Activated naive CD4-positive, alpha-beta T cell treated with anti-CD3 and anti-CD28 coated beads, Interleukin-2, amount 50 U/mL, for 24 hours (primary cell): ENCODE measurements at regions not wholly inside any gene's neighbourhood (a gene's known extent, or its start where the extent isn't known, plus 50 kb on each side); places are given as distances from the start of the nearest gene placed in this dataset.

Experiments
- H3K27ac Mint-ChIP-seq: one replicate; pipeline ENCODE4 v1.8.0; 2021; ENCODE audit warnings: mild to moderate bottlenecking, mixed read lengths
- H3K27me3 Mint-ChIP-seq: one replicate; pipeline ENCODE4 v1.8.0; 2021; ENCODE audit warnings: mixed read lengths
- H3K36me3 Mint-ChIP-seq: one replicate; pipeline ENCODE4 v1.8.0; 2021; ENCODE audit warnings: mixed read lengths
- H3K4me1 Mint-ChIP-seq: one replicate; pipeline ENCODE4 v1.8.0; 2021; ENCODE audit warnings: mixed read lengths
- H3K4me3 Mint-ChIP-seq: one replicate; pipeline ENCODE4 v1.8.0; 2021; ENCODE audit warnings: mild to moderate bottlenecking, mixed read lengths
- H3K9me3 Mint-ChIP-seq: one replicate; pipeline ENCODE4 v1.8.0; 2021; ENCODE audit warnings: mixed read lengths

- Mint-ChIP-seq H3K4me3 (no peak overlapping the region), H3K36me3 (no peaks in the 10 kb centered on the region), H3K4me1 (no peaks in the 10 kb centered on the region), H3K27me3 (peaks cover 2% of the 10 kb centered on the region), H3K9me3 (peaks cover 5% of the 10 kb centered on the region), H3K27ac (no peak overlapping the region)
These were observed 288.4 kb downstream of the MTRR start for GRCh38 chr5:8157320-8157822.

DNA sequence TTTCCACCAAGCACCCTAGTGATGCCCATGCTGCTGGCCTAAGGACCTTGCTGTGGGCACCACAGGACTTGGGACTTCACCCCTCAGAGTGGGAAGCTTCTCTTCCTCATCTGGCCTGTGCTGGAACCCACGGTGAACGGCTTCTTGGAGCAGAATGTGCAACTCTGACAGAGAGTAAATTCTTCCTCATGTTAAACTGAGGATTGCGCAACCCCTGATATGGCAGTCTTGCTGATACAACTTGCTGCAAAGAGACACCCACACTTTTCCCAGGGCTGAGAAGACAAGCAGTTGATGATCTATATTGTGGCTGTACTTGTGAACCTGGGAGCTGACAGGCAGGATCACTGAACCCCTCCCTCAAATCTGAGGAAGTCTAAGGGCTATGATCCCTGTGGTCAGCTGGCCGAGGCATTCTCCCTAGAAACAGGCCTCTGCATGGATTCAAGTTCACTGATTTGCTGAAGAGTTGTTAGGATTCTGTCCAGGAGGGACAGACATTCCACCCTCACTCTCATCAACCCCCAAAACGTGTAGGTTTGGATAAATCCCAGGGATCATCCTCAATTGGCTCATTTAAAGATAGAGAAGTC is 307.2 kb downstream of the MTRR start:
- H3K4me3 Mint-ChIP-seq, result no peak overlapping the region
- no peaks in the 10 kb centered on the region for H3K4me1 Mint-ChIP-seq
- no peaks in the 10 kb centered on the region for H3K27me3 Mint-ChIP-seq
- no peak overlapping the region for H3K27ac Mint-ChIP-seq
- no peaks in the 10 kb centered on the region for H3K36me3 Mint-ChIP-seq
- H3K9me3 Mint-ChIP-seq, result no peaks in the 10 kb centered on the region

DNA sequence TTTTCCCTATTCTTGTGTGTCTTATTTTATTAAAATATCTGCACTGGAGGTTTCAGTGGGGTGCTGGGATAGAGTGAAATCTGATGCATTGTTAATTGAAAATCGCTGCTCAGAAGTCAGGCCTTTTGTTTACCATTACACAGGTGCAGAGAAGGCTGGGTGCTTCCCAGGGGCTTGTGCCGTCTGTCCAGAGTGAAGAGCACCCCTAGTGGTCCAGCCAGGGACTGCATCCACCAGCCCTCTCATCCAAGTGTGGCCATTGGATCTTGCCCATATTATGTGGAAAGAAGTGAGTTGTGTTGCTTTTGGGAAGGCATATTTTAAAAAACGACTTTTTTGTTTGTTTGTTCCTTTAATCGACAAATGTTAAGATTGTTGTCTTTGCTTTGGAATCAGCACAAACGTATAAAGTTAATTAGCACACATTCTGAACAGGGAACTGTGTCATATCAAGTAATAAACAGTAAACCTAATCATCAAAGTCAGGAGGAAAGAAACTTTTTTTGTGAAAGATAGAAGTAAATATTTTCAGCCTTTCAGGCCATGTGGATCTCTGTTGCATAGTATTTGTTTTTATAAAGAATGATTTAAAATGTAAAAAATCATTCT is 315.6 kb downstream of the MTRR start:
- Mint-ChIP-seq H3K4me3 (no peak overlapping the region), H3K36me3 (no peaks in the 10 kb centered on the region), H3K4me1 (no peaks in the 10 kb centered on the region), H3K9me3 (no peaks in the 10 kb centered on the region), H3K27me3 (no peaks in the 10 kb centered on the region), H3K27ac (no peak overlapping the region)

DNA sequence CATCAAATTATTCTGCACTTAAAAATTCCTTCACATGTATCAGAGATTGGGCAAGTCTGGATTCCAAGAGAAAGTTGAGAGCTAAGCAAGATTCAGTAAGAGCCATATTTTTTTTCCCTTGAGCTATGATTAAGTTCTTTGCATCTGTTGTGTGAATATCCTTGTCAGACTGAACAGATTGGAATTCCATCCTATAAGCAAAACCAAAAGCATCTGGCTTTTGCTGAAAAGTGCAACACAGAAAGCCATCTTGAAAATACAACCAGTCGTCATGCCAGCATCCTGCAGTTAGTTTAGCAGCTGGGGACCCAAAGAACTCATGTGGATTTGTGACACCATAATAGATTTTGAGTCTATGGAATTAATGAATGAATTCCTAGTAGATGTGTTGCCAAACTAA is 316.9 kb downstream of the MTRR start:
- no peaks in the 10 kb centered on the region for H3K36me3 Mint-ChIP-seq
- H3K9me3 Mint-ChIP-seq, result no peaks in the 10 kb centered on the region
- no peak overlapping the region for H3K27ac Mint-ChIP-seq
- no peaks in the 10 kb centered on the region for H3K4me1 Mint-ChIP-seq
- H3K27me3 Mint-ChIP-seq, result no peaks in the 10 kb centered on the region
- H3K4me3 Mint-ChIP-seq, result no peak overlapping the region

DNA sequence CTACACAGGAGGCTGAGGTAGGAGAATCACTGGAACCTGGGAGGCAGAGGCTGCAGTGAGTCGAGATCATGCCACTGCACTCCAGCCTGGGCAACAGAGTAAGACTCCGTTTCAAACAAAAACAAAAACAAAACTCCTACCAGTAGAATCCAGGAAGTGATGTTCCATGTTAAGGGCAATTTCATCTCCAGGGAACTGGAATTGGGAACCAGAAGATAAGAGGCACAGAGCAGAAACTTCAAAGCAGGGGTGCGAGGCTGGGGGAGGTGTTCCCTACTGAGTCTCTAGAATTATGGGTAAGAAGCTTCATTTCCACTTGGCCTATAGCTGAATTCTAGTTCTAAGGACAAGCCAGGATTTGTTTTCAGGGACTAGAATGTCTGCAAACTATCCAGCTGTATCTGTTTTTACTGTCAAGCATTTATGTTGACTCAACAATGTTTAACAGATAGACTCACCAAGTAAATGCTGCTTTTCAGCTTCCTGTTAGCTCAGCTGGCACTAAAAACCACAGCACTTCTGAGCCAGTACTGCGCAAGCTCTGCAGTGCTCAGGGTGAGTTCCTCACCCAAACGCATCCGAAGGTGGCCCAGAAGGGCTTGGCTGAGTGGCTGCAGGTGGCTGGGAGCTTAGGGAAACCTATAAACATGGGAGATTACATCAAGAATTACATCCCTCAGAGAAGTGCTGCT is 320.1 kb downstream of the MTRR start:
- H3K9me3 Mint-ChIP-seq, result no peaks in the 10 kb centered on the region
- no peak overlapping the region for H3K27ac Mint-ChIP-seq
- no peaks in the 10 kb centered on the region for H3K36me3 Mint-ChIP-seq
- H3K4me1 Mint-ChIP-seq, result no peaks in the 10 kb centered on the region
- H3K27me3 Mint-ChIP-seq, result no peaks in the 10 kb centered on the region
- H3K4me3 Mint-ChIP-seq, result no peak overlapping the region

- Mint-ChIP-seq H3K4me1 (no peaks in the 10 kb centered on the region), H3K9me3 (no peaks in the 10 kb centered on the region), H3K36me3 (no peaks in the 10 kb centered on the region), H3K4me3 (no peak overlapping the region), H3K27me3 (no peaks in the 10 kb centered on the region), H3K27ac (no peak overlapping the region)
These were observed 323.9 kb downstream of the MTRR start for GRCh38 chr5:8192840-8193239.

DNA sequence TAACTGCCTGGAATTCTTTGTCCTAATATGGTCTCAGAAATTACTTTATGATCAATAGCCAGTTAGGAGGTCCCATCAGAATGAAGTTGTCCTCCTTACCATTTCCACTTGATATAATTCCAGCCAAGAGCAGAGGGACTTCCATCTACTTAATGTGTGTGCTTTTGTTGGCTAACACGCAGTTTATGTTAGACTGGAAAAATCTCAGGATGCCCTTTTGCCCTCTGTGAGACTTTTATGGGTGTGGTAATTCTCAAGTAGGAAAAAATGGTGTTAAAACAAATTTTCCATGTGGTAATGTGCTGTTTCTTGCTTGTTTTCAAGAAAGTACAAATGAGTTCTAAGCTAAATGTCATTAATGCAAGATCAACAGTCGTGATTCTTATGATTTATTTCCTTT is 327.1 kb downstream of the MTRR start:
- Mint-ChIP-seq H3K9me3 (no peaks in the 10 kb centered on the region), H3K27me3 (no peaks in the 10 kb centered on the region)

GRCh38 chr5:8208307-8208706 is 339.4 kb downstream of the MTRR start:
- H3K27me3 Mint-ChIP-seq, result no peaks in the 10 kb centered on the region
- no peak overlapping the region for H3K4me3 Mint-ChIP-seq
- no peaks in the 10 kb centered on the region for H3K4me1 Mint-ChIP-seq
- no peak overlapping the region for H3K27ac Mint-ChIP-seq
- no peaks in the 10 kb centered on the region for H3K9me3 Mint-ChIP-seq
- no peaks in the 10 kb centered on the region for H3K36me3 Mint-ChIP-seq

More for the DNA sequence above, 327.1 kb downstream of the MTRR start:
- Mint-ChIP-seq H3K4me3 (no peak overlapping the region), H3K27ac (no peak overlapping the region), H3K36me3 (no peaks in the 10 kb centered on the region), H3K4me1 (no peaks in the 10 kb centered on the region)

DNA sequence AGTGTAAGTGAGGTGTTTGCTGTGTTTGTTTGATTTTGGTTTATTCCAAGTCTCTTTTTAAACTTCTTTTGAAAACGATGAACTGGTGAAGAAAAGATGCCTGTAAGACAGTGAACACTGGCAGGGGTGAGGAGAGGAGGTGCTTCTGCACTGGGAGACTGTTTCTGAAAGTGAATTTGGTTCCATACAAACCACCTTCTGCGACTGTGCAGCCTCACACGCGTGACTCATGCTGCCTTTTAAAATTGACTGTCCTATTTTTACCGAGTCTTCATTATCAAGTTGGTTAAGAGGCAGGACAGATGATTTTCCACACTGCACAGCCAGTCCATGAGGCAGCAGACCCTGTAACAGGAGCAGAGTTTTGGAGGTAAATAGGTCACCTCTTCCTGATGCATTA is 340.6 kb downstream of the MTRR start:
- Mint-ChIP-seq H3K9me3 (no peaks in the 10 kb centered on the region), H3K4me1 (no peaks in the 10 kb centered on the region), H3K36me3 (no peaks in the 10 kb centered on the region), H3K27ac (no peak overlapping the region), H3K27me3 (no peaks in the 10 kb centered on the region), H3K4me3 (no peak overlapping the region)

DNA sequence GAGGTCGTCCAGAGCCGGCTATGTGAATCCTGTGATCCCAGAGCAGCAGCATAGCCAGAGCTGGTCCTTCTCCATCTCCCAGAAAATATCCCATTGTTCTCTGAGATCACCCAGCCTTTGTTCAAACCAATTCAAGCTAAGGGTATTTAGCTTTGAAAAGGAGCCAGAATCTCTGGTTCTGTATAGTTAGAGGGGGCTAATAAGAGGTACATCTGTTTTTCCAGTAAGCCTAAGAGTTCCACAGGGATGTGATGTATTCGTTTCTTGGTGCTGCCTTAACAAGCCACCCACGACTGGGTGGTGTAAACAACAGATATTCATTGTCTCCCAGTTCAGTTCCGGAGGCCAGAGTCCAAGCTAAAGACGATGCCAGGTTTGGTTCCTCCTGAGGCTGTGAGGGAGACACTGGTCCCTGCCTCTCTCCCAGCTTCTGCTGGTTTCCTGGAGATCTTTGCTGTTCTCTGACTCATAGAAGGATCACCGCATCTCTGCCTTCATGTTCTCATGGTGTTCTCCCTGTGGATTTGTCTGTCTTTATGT is 344.8 kb downstream of the MTRR start:
- no peak overlapping the region for H3K4me3 Mint-ChIP-seq
- H3K27ac Mint-ChIP-seq, result no peak overlapping the region
- no peaks in the 10 kb centered on the region for H3K27me3 Mint-ChIP-seq
- H3K9me3 Mint-ChIP-seq, result no peaks in the 10 kb centered on the region
- no peaks in the 10 kb centered on the region for H3K4me1 Mint-ChIP-seq
- H3K36me3 Mint-ChIP-seq, result no peaks in the 10 kb centered on the region

- Mint-ChIP-seq H3K27me3 (no peaks in the 10 kb centered on the region), H3K9me3 (no peaks in the 10 kb centered on the region)
These were observed 348.0 kb downstream of the MTRR start for GRCh38 chr5:8216921-8217320.

DNA sequence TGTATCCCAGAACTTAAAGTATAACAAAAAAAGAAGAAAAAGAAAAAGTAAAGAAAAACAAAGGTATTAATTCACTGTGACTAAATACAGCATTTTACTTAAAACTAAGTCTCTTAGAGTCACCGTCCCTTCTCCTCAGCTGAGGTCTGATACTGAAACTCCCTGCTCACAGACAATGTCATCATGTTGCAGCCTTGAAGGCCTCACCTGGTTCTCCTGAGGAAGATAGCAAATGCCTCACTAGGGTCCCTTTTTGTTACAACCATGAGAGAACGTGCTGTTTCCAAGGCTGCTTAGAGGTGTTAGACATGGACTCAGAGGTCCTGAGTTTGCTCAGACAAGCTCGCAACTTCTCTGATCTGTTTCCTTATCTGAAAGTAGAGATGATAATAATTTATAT is 357.2 kb downstream of the MTRR start:
- Mint-ChIP-seq H3K36me3 (no peaks in the 10 kb centered on the region), H3K27me3 (no peaks in the 10 kb centered on the region), H3K4me3 (no peak overlapping the region)

More at GRCh38 chr5:8216921-8217320, 348.0 kb downstream of the MTRR start:
- Mint-ChIP-seq H3K36me3 (no peaks in the 10 kb centered on the region), H3K27ac (no peak overlapping the region), H3K4me1 (no peaks in the 10 kb centered on the region), H3K4me3 (no peak overlapping the region)

GRCh38 chr5:8227112-8227511 is 358.2 kb downstream of the MTRR start:
- Mint-ChIP-seq H3K9me3 (peaks cover 12% of the 10 kb centered on the region), H3K4me3 (no peak overlapping the region), H3K4me1 (no peaks in the 10 kb centered on the region), H3K27me3 (no peaks in the 10 kb centered on the region), H3K27ac (no peak overlapping the region), H3K36me3 (no peaks in the 10 kb centered on the region)

More for the DNA sequence above, 357.2 kb downstream of the MTRR start:
- Mint-ChIP-seq H3K27ac (no peak overlapping the region), H3K4me1 (no peaks in the 10 kb centered on the region), H3K9me3 (peaks cover 12% of the 10 kb centered on the region)

- H3K27me3 Mint-ChIP-seq, result no peaks in the 10 kb centered on the region
- no peaks in the 10 kb centered on the region for H3K4me1 Mint-ChIP-seq
- H3K36me3 Mint-ChIP-seq, result no peaks in the 10 kb centered on the region
- H3K9me3 Mint-ChIP-seq, result peaks cover 5% of the 10 kb centered on the region
- H3K4me3 Mint-ChIP-seq, result no peak overlapping the region
- no peak overlapping the region for H3K27ac Mint-ChIP-seq
These were observed 360.6 kb downstream of the MTRR start for GRCh38 chr5:8229551-8229950.

DNA sequence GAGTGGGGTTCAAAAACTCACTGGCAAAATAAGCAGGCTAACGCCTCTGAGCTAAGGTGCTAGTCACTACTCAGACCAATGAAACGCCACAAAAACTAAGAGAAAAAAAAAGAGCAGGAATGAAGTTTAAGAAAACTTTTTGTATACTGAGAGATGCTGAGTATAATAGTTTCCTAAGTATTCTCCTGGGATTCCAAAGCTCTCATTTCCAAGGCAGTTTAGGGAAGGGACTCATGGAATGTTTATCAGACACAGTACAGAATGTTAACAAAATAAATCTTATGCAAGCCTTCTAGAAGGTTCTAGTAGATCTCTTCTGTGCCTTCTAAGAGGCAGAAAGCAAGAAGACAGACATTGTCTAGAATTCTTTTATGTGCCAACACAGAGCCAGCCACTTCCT is 361.9 kb downstream of the MTRR start:
- Mint-ChIP-seq H3K27ac (no peak overlapping the region), H3K36me3 (no peaks in the 10 kb centered on the region), H3K27me3 (no peaks in the 10 kb centered on the region), H3K4me3 (no peak overlapping the region), H3K4me1 (no peaks in the 10 kb centered on the region), H3K9me3 (no peaks in the 10 kb centered on the region)

DNA sequence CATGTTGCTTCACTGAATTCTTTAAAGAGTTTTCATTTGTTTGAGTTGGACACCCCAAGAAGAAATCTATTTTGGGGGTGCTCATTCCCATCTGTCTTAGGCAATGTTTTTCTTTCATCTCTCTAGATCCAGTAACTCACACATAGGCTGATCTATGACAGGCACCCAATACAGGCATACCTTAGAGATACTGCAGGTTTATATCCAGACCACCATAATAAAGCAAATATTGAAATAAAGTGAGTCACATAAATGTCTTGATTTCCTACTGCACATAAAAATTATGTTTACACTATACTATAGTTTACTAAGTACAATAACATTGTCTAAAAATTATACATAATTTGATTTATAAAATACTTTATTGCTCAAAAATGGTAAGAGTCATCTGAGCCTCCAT is 364.5 kb downstream of the MTRR start:
- peaks cover 4% of the 10 kb centered on the region for H3K9me3 Mint-ChIP-seq
- H3K36me3 Mint-ChIP-seq, result no peaks in the 10 kb centered on the region
- H3K4me3 Mint-ChIP-seq, result no peak overlapping the region
- H3K4me1 Mint-ChIP-seq, result no peaks in the 10 kb centered on the region
- H3K27ac Mint-ChIP-seq, result no peak overlapping the region
- no peaks in the 10 kb centered on the region for H3K27me3 Mint-ChIP-seq
